GM19395 (cell line): ENCODE measurements at regions not wholly inside any gene's neighbourhood (a gene's known extent, or its start where the extent isn't known, plus 50 kb on each side); places are given as distances from the start of the nearest gene placed in this dataset.

ENCODE experiments used
- ATAC-seq: cut with Tn5 transposase; IDR thresholded peaks from one replicate; pipeline ENCODE4 v1.9.1; 2021; ENCODE audit warnings: mild to moderate bottlenecking, moderate library complexity; ENCODE audit not compliant: unreplicated experiment

GRCh38 chr10:28952523-28952922 is 275.2 kb downstream of the BAMBI start:
- no peak for ATAC-seq

GRCh38 chr10:28954211-28954610 is 276.9 kb downstream of the BAMBI start:
- no peak for ATAC-seq

GRCh38 chr10:28958468-28958867 is 281.1 kb downstream of the BAMBI start:
- no peak for ATAC-seq

DNA sequence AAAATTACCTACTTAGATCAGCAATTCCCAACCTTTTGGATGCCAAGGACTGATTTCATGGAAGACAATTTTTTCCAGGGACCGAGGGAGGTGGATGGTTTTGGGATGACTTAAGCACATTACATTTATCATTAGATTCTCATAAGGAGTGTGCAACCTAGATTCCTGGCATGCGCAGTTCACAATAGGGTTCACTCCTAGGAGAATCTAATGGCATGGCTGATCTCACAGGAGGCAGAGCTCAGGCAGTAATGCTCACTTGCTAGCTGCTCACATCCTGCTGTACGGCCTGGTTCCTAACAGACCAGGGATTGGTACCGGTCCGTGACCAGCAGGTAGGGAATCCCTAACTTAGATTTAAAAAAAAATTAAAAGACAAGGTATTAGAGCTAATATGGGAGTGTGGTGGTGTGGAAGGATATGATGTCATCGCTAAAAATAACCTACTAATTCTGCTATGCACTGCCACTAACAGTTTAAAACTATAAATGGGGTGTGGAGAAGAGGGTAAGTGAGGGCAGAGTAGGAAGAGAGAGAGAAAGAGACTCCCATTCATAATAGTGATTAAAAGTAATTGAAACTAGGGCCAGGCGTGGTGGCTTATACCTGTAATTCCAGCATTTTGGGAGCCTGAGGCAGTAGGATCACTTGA is 282.7 kb downstream of the BAMBI start:
- ATAC-seq: no peak

- ATAC-seq: no peak
These were observed 285.4 kb downstream of the BAMBI start for GRCh38 chr10:28962768-28963167.

DNA sequence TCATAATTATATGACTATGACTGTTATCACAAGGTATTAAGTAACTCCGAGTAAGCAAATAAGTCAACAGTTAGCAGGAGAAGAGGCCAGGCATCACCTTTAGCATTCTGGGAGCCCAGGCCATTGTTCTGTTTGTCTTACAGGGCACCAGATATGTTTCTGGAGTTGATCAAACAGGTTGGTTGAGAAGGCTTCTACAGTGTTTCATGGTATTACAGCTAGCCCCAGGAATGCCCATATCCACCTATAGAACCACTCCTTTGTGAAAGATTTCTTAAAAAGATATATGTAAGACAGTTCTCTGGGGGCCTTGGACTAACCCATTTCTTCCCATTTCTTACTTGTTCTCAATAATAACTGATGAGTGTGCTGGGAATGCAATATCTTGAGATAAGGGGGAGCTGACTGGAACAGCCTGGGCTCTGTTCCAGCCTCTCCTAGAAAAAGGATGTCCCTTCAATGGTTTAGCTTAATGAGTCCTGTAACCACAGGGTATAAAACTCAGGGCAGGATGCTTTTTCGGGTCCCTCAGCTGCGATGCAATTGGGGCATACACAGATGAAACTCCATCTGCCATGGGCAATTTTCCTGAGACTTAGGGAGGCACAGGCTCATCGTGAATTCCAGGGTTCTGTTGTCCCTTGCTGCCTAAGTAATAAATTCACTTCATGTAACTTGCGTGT is 286.4 kb downstream of the BAMBI start:
- no peak for ATAC-seq

- ATAC-seq: no peak
These were observed 288.6 kb downstream of the BAMBI start for GRCh38 chr10:28965937-28966336.

DNA sequence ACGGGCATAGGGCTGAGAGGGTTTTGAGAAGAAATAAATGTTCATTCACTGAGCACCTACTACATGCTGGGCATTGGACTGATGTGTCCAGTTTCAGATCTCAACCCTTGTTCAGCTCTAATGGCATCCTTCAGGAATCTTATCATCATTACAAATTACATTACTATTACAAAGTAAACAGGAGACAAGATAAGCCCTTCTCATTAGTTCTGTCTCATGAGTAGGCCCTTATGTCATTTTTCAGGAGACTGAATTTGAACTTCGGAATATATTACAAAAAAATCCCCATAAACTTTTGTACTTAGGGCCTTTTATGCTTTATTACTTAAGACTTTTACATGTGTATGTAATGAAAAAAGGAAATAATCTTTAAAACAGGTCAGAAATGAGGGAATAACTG is 289.7 kb downstream of the BAMBI start:
- no peak for ATAC-seq

DNA sequence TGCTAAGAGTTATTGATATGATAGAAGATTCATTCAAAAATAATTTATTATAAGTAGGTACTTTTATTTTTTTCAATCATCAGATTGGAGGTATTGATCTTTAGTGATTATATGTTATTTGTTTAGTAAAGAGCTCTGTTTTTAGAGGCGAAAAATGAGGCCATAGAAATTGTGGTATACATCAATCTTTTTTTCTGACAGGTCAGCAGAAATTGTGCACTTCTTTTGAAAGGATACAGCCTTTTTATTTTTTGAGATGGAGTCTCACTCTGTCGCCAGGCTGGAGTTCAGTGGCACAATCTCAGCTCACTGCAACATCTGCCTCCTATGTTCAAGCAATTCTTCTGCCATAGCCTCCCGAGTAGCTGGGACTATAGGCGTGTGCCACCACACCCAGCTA is 292.1 kb downstream of the BAMBI start:
- no peak for ATAC-seq

DNA sequence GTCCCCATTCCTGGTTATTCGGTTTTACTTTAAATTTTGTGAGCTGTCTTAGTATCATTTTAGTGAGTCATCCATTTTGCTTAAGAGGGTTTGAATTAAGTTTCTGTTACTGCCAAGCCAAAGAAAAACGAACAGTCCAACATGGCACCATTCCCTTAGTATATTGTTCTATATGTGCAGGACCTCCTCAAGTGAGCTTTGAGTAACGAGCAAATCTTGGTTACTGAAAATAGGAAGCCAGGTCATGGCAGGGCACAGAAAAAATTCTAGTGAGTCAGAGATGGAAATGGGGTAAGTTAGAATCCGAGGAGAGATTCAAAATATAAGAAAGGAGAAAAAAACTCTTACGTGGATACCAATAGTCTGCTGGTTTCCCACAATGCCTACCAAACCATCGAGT is 292.9 kb downstream of the BAMBI start:
- no peak for ATAC-seq

DNA sequence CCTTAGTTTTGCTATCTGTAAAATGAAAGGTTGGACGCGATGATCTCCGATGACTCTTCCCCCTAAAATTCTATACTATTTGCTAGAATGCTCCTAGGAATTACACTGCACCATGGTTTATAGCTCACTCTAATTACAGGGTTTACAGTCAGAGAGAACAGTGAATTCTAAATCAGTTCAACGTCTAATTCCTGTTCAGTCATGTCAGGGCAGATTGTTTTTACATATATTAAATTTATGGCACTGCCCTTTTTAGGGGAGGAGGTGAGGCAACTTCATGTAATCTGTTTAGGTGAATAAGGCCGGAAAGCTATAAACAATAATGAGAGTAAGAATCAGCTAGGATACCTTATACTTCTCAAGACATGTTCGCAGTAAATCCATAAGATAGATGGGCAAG is 293.9 kb downstream of the BAMBI start:
- no peak for ATAC-seq

- ATAC-seq: no peak
These were observed 294.4 kb downstream of the BAMBI start for GRCh38 chr10:28971764-28972163.

DNA sequence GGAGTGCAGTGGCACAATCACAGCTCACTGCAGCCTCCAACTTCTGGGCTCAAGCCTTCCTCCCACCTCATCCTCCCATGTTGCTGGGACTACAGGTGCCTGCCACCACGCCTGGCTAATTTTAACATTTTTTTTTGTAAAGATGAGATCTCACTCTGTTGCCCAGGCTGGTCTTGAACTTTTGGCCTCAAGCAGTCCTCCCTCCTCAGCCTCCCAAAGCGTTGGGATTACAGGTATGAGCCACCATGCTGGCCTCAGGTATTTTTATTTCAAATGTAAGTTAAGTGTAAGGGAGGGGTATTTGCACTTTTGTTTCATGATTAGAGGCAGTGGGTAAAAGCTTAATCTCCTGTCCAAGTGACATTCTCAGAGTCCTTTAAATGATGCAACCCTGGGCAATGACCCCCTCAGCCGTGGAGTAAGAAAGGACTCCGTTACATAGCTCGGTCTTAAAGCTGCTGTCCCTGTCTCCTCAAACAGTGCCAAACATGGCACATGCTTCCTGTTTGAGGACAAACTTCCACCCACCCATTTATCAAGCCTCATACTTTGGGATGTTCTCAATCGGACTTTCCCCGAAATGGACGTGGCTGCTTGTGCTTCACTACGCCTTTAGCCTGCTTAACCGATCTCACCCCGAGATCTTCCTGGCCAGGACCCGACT is 296.1 kb downstream of the BAMBI start:
- ATAC-seq: no peak

GRCh38 chr10:28975891-28976531 is 298.7 kb downstream of the BAMBI start:
- no peak for ATAC-seq

DNA sequence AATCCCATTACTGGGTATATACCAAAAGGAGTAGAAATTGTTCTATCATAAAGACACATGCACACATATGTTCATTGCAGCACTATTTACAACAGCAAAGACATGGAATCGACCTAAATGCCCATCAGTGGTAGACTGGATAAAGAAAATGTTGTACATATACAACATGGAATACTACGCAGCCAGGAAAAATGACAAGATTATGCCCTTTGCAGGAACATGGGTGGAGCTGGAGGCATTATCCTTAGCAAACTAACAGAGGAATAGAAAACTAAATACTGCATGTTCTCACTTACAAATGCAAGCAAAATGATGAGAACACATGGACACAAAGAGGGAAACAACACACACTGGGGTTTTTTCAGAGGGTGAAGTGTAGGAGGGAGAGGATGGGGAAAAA is 300.2 kb downstream of the BAMBI start:
- ATAC-seq: no peak

- ATAC-seq: no peak
These were observed 302.9 kb downstream of the BAMBI start for GRCh38 chr10:28980264-28980663.

DNA sequence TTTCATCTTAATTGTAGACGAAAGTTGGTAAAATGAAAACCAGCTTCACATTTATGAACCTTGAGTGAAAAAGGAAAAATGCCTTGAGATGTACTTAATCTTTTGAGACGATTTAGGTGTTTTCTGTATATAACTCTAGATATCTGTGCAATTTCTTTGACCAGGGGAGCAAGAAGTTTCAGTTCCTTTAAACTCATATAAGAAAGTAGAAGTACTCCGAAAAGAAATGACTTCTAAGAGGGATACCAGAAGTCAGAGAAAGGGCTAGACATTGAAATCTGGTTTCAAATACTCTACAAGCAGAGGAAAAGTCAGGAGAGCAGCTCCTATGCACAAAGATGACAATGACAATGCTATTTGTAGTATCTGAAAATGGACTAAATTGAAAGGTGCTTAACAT is 303.7 kb downstream of the BAMBI start:
- ATAC-seq: peak; percentile 59

- no peak for ATAC-seq
These were observed 305.7 kb downstream of the BAMBI start for GRCh38 chr10:28982974-28983373.

- ATAC-seq: no peak
These were observed 305.1 kb upstream of the LYZL1 start for GRCh38 chr10:28983799-28984198.

DNA sequence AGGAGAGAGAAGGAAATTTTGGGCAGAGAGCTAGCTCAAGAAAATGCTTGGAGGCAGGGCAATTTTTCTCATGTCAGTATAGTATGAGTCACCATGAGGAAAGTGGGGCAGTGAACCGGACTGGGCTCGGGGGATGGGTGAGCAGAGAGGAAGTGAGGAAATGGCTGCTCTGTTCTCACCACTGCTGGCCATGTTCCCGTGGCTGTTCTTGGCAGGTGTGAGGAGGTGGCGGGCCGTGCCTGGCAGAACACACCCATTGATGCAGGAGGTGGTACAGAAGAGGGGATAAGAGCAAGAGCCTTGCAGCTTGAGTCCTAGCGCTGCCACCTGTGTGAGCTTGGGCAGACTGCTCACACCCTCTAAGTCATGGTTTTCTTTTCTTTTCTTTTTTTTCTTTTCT is 304.4 kb upstream of the LYZL1 start:
- ATAC-seq: no peak

- no peak for ATAC-seq
These were observed 303.6 kb upstream of the LYZL1 start for GRCh38 chr10:28985137-28985885.
